NCI-H1417 (cell line): ENCODE measurements at regions not wholly inside any gene's neighbourhood (a gene's known extent, or its start where the extent isn't known, plus 50 kb on each side); places are given as distances from the start of the nearest gene placed in this dataset.
"Not testable (repeated sequence)": the region's sequence is repeated elsewhere in the genome, so short reads cannot be mapped to it uniquely, and the experiment has no call there.

Experiments
- DNase-seq, 3 experiments: peaks; one replicate each; lab custom pipeline; 2025; lab: John Stamatoyannopoulos, UW

GRCh38 chr6:63477422-63478040, 94.7 kb upstream of the LOC128125822 start:
- no peak for DNase-seq

- DNase-seq = no peak
These were observed 93.5 kb upstream of the LOC128125822 start for GRCh38 chr6:63478734-63479133.

GRCh38 chr6:63486196-63486595, 86.1 kb upstream of the LOC128125822 start:
- no peak for DNase-seq

- no peak for DNase-seq
These were observed 85.0 kb upstream of the LOC128125822 start for GRCh38 chr6:63487103-63487813.

- no peak for DNase-seq
These were observed 81.2 kb upstream of the LOC128125822 start for GRCh38 chr6:63491119-63491518.

- DNase-seq = peak in 2 of 3 experiments; percentile 19 to 66
These were observed 79.8 kb upstream of the LOC128125822 start for GRCh38 chr6:63492476-63492875.

- DNase-seq = no peak
These were observed 78.7 kb upstream of the LOC128125822 start for GRCh38 chr6:63493557-63493956.

GRCh38 chr6:63496361-63496804, 75.9 kb upstream of the LOC128125822 start:
- DNase-seq = peak in 1 of 3 experiments; percentile 16

- DNase-seq = no peak
These were observed 70.1 kb upstream of the LOC128125822 start for GRCh38 chr6:63502156-63502555.

GRCh38 chr6:63503199-63503598, 69.1 kb upstream of the LOC128125822 start:
- no peak for DNase-seq

GRCh38 chr6:63504777-63505384, 67.4 kb upstream of the LOC128125822 start:
- DNase-seq = no peak

- no peak for DNase-seq
These were observed 65.2 kb upstream of the LOC128125822 start for GRCh38 chr6:63507096-63507495.

GRCh38 chr6:63509652-63510352, 62.5 kb upstream of the LOC128125822 start:
- DNase-seq = no peak

- DNase-seq = no peak
These were observed 62.0 kb upstream of the LOC128125822 start for GRCh38 chr6:63510353-63510686.

- no peak for DNase-seq
These were observed 61.4 kb upstream of the LOC128125822 start for GRCh38 chr6:63510849-63511248.

GRCh38 chr6:63514488-63515173, 57.6 kb upstream of the LOC128125822 start:
- no peak for DNase-seq

GRCh38 chr6:63515227-63515626, 57.1 kb upstream of the LOC128125822 start:
- not testable (repeated sequence) for DNase-seq

GRCh38 chr6:63516186-63516944, 55.9 kb upstream of the LOC128125822 start:
- no peak for DNase-seq

- DNase-seq = no peak
These were observed 55.1 kb upstream of the LOC128125822 start for GRCh38 chr6:63517221-63517620.

GRCh38 chr6:63521475-63522210, 50.6 kb upstream of the LOC128125822 start:
- DNase-seq = no peak
